ENCODE measurements at regions not wholly inside any gene's neighbourhood (a gene's known extent, or its start where the extent isn't known, plus 50 kb on each side); places are given as distances from the start of the nearest gene placed in this dataset.

- Histone ChIP-seq H3K4me3 (no peak overlapping the region), H3K27me3 (no peaks in the 10 kb centered on the region), H3K9me3 (no peaks in the 10 kb centered on the region), H3K27ac (no peak overlapping the region), H3K36me3 (no peaks in the 10 kb centered on the region), H3K4me1 (no peaks in the 10 kb centered on the region)
- ATAC-seq (no peak), DNase-seq (no peak)
- TF ChIP-seq CTCF (IDR thresholded peaks at IDR 0.05) = no peak
- intact Hi-C loops (cut with DNase I) = no loop called here
Measured at GRCh38 chr15:29917600-29918597, 95.6 kb upstream of the TJP1 start.

- ATAC-seq = no peak
- intact Hi-C loops (cut with DNase I) = no loop called here
- H3K36me3 ChIP-seq = no peaks in the 10 kb centered on the region
- peaks cover 0 to 4% of the 10 kb centered on the region in 2 donors for H3K4me1 ChIP-seq
- H3K4me3 ChIP-seq = no peak overlapping the region
- H3K27ac ChIP-seq = no peak overlapping the region
- TF ChIP-seq CTCF (IDR thresholded peaks at IDR 0.05) = no peak
- H3K9me3 ChIP-seq = peaks cover 0 to 7% of the 10 kb centered on the region in 2 donors
- DNase-seq = no peak
- H3K27me3 ChIP-seq = no peaks in the 10 kb centered on the region
Measured at GRCh38 chr15:29914511-29914926, 92.3 kb upstream of the TJP1 start.

- Histone ChIP-seq H3K4me3 (no peak overlapping the region), H3K27me3 (no peaks in the 10 kb centered on the region), H3K4me1 (peaks cover 0 to 5% of the 10 kb centered on the region in 2 donors), H3K36me3 (no peaks in the 10 kb centered on the region), H3K27ac (no peak overlapping the region), H3K9me3 (peaks cover 0 to 7% of the 10 kb centered on the region in 2 donors)
- no peak for ATAC-seq
- no peak for TF ChIP-seq CTCF (IDR thresholded peaks at IDR 0.05)
- intact Hi-C loops (cut with DNase I) = no loop called here
- DNase-seq = no peak
Measured at GRCh38 chr15:29913528-29914135, 91.4 kb upstream of the TJP1 start.

- no peak for TF ChIP-seq CTCF (IDR thresholded peaks at IDR 0.05)
- Histone ChIP-seq H3K9me3 (peaks cover 0 to 7% of the 10 kb centered on the region in 2 donors), H3K27me3 (no peaks in the 10 kb centered on the region), H3K4me1 (peaks cover 0 to 5% of the 10 kb centered on the region in 2 donors), H3K27ac (no peak overlapping the region), H3K36me3 (no peaks in the 10 kb centered on the region), H3K4me3 (no peak overlapping the region)
- intact Hi-C loops (cut with DNase I) = no loop called here
- ATAC-seq = no peak
- no peak for DNase-seq
Measured at GRCh38 chr15:29911705-29912104, 89.4 kb upstream of the TJP1 start.

- Histone ChIP-seq H3K9me3 (peaks cover 0 to 7% of the 10 kb centered on the region in 2 donors), H3K36me3 (no peaks in the 10 kb centered on the region), H3K27ac (no peak overlapping the region), H3K4me3 (no peak overlapping the region), H3K27me3 (no peaks in the 10 kb centered on the region), H3K4me1 (peaks cover 0 to 5% of the 10 kb centered on the region in 2 donors)
- DNase-seq (no peak), ATAC-seq (peak; percentile 89)
- intact Hi-C loops (cut with DNase I) = no loop called here
- no peak for TF ChIP-seq CTCF (IDR thresholded peaks at IDR 0.05)
Measured at GRCh38 chr15:29910068-29910467, 87.8 kb upstream of the TJP1 start.

All from left lung (tissue), 4 donors.